Liver (tissue), 8 donors: ENCODE measurements at regions not wholly inside any gene's neighbourhood (a gene's known extent, or its start where the extent isn't known, plus 50 kb on each side); places are given as distances from the start of the nearest gene placed in this dataset.

Source experiments
- DNase-seq: peaks from one replicate; pipeline ENCODE4 v3.0.0-alpha.2; 2017; ENCODE audit warnings: low spot score
- H3K27ac ChIP-seq, 2 donors: one replicate each; pipeline ENCODE4 v1.7.0; 2013; ENCODE audit warnings: inconsistent platforms in 2 of 2, low read length in 2 of 2, control low read depth in 1 of 2, low read depth in 1 of 2, mild to moderate bottlenecking in 1 of 2
- H3K27me3 ChIP-seq, 4 donors: one replicate each; pipeline versions ENCODE4 v1.6.1 to v1.7.0; 2013; ENCODE audit warnings: low read length in 3 of 4, inconsistent platforms in 1 of 4, mild to moderate bottlenecking in 1 of 4, moderate library complexity in 1 of 4; ENCODE audit not compliant: control insufficient read depth in 4 of 4, insufficient read depth in 4 of 4
- H3K36me3 ChIP-seq, 4 donors: one replicate each; pipeline versions ENCODE4 v1.6.1 to v1.7.0; 2013; ENCODE audit warnings: low read length in 3 of 4, mild to moderate bottlenecking in 3 of 4, low read depth in 1 of 4, moderate library complexity in 1 of 4; ENCODE audit not compliant: control insufficient read depth in 4 of 4, insufficient read depth in 3 of 4
- H3K4me1 ChIP-seq, 4 donors: one replicate each; pipeline versions ENCODE4 v1.6.1 to v1.7.0; 2013; ENCODE audit warnings: low read length in 3 of 4, mild to moderate bottlenecking in 3 of 4, moderate library complexity in 1 of 4; ENCODE audit not compliant: control insufficient read depth in 4 of 4, insufficient read depth in 4 of 4
- H3K4me3 ChIP-seq, 3 donors: one replicate each; pipeline versions ENCODE4 v1.6.1 to v1.7.0; 2013; ENCODE audit warnings: low read length in 3 of 3, control low read depth in 1 of 3, low read depth in 1 of 3, mild to moderate bottlenecking in 1 of 3
- H3K9ac ChIP-seq, 2 donors: one replicate each; pipeline ENCODE4 v1.7.0; 2013; ENCODE audit warnings: low read length in 2 of 2, mild to moderate bottlenecking in 2 of 2, moderate library complexity in 2 of 2, control low read depth in 1 of 2, low read depth in 1 of 2
- H3K9me3 ChIP-seq, 4 donors: one replicate each; pipeline versions ENCODE4 v1.6.1 to v1.7.0; 2013; ENCODE audit warnings: low read length in 3 of 4; ENCODE audit not compliant: control insufficient read depth in 4 of 4
- ATF3 ChIP-seq: IDR thresholded peaks from 2 replicates; pipeline ENCODE4 v1.6.1; 2016; ENCODE audit warnings: antibody characterized with exemption
- CTCF ChIP-seq: fragments of 150-350 bp; IDR thresholded peaks from 2 replicates; pipeline ENCODE4 v1.5.1; 2017; ENCODE audit warnings: improper control_type of control experiment, low read depth, low read length; ENCODE audit not compliant: missing input control
- EGR1 ChIP-seq, 2 donors: IDR thresholded peaks; 2 replicates each; pipeline ENCODE4 v1.6.1; 2016 to 2018; ENCODE audit warnings: antibody characterized with exemption in 2 of 2, low read depth in 2 of 2
- FOXA1 ChIP-seq: IDR thresholded peaks from 2 replicates; pipeline ENCODE4 v1.6.1; 2016; ENCODE audit warnings: antibody characterized with exemption
- FOXA2 ChIP-seq: IDR thresholded peaks from 2 replicates; pipeline ENCODE4 v1.6.1; 2016; ENCODE audit warnings: antibody characterized with exemption
- GABPA ChIP-seq, 2 donors: IDR thresholded peaks in 1 of 2; conservative IDR thresholded peaks in 1 of 2; 2 replicates each; pipeline ENCODE4 v1.6.1; 2016; ENCODE audit warnings: antibody characterized with exemption in 2 of 2, mild to moderate bottlenecking in 1 of 2, moderate library complexity in 1 of 2
- HNF4A ChIP-seq, 2 donors: conservative IDR thresholded peaks; 2 replicates each; pipeline ENCODE4 v1.6.1; 2016; ENCODE audit warnings: antibody characterized with exemption in 2 of 2, mild to moderate bottlenecking in 2 of 2
- HNF4G ChIP-seq: IDR thresholded peaks from 2 replicates; pipeline ENCODE4 v1.6.1; 2016; ENCODE audit warnings: antibody characterized with exemption
- JUND ChIP-seq, 2 donors: IDR thresholded peaks; 2 replicates each; pipeline ENCODE4 v1.6.1; 2016; ENCODE audit warnings: antibody characterized with exemption in 2 of 2
- NR2F2 ChIP-seq: IDR thresholded peaks from 2 replicates; pipeline ENCODE4 v1.6.1; 2016; ENCODE audit warnings: antibody characterized with exemption
- RAD21 ChIP-seq, 2 donors: IDR thresholded peaks; 2 replicates each; pipeline ENCODE4 v1.6.1; 2016; ENCODE audit warnings: antibody characterized with exemption in 2 of 2, mild to moderate bottlenecking in 2 of 2
- REST ChIP-seq: IDR thresholded peaks from 2 replicates; pipeline ENCODE4 v1.6.1; 2016; ENCODE audit warnings: antibody characterized with exemption, mild to moderate bottlenecking
- RXRA ChIP-seq, 2 donors: IDR thresholded peaks; 2 replicates each; pipeline ENCODE4 v1.6.1; 2017 to 2018; ENCODE audit warnings: antibody characterized with exemption in 2 of 2, mild to moderate bottlenecking in 1 of 2
- TAF1 ChIP-seq: conservative IDR thresholded peaks from 2 replicates; pipeline ENCODE4 v1.6.1; 2016; ENCODE audit warnings: antibody characterized with exemption, mild to moderate bottlenecking
- YY1 ChIP-seq: IDR thresholded peaks from 2 replicates; pipeline ENCODE4 v1.6.1; 2016; ENCODE audit warnings: antibody characterized with exemption, mild to moderate bottlenecking
- ZBTB33 ChIP-seq: IDR thresholded peaks from 2 replicates; pipeline ENCODE4 v1.6.1; 2016; ENCODE audit warnings: antibody characterized with exemption
- WGBS: extraction: QIAGEN DNeasy Blood & Tissue Kit; methylation state at CpG from one replicate; pipeline ENCODE4 v1.1.7; 2013; 5-methylcytosine and 5-hydroxymethylcytosine counted together
- TF ChIP-seq, protein P1 (sequence below): IDR thresholded peaks from 2 replicates; pipeline ENCODE4 v1.6.1; 2016; ENCODE audit warnings: antibody characterized with exemption
- donor health status: healthy.
- donor health status: healthy.
- donor health status: healthy.
- donor health status: healthy.
- donor health status: healthy.

- no peaks in the 10 kb centered on the region for H3K36me3 ChIP-seq
- H3K4me1 ChIP-seq = no peaks in the 10 kb centered on the region
- no peak for DNase-seq
- 70% methylated on average over 4 of the region's 4 CpGs for WGBS
- H3K27me3 ChIP-seq = no peaks in the 10 kb centered on the region
- H3K9ac ChIP-seq = no peak overlapping the region
- TF ChIP-seq FOXA1 (no peak), RAD21 (IDR thresholded peaks at IDR 0.05) (no peak), GABPA (IDR thresholded peaks at IDR 0.05 in 1 of 2, conservative IDR thresholded peaks at IDR 0.05 in 1 of 2) (no peak), ZBTB33 (no peak), CTCF (no peak), REST (no peak), RXRA (IDR thresholded peaks at IDR 0.05) (no peak), EGR1 (IDR thresholded peaks at IDR 0.05; ENCODE audit: low read depth in 2 of 2) (no peak), TAF1 (no peak), YY1 (no peak), JUND (IDR thresholded peaks at IDR 0.05) (no peak)
- no peak overlapping the region for H3K4me3 ChIP-seq
- H3K27ac ChIP-seq = no peak overlapping the region
- H3K9me3 ChIP-seq = no peaks in the 10 kb centered on the region
Measured at GRCh38 chr21:18771845-18772380, 368.3 kb upstream of the TMPRSS15 start.

DNA sequence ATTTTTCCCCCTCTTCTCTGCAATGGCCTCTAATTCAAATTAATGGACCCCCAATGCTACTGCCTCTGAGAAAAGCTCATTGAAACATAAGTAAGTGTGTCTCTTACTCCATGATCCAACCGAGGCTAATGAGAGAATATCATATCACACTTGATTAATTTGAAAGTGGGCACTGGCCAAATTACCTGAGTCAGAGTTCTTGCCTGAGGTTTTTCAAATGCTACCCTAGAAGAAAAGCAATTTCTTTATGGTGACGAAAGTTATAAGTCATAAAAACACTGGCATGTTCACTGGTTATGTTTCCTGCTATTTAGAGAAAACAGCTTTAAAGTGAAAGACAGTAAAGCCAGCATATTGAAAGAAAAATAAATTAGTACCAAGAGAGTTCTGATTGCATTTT is 368.8 kb upstream of the TMPRSS15 start:
- TF ChIP-seq RXRA (IDR thresholded peaks at IDR 0.05) (no peak), ATF3 (no peak), GABPA (IDR thresholded peaks at IDR 0.05 in 1 of 2, conservative IDR thresholded peaks at IDR 0.05 in 1 of 2) (no peak), REST (no peak), HNF4G (no peak), YY1 (no peak), NR2F2 (no peak), FOXA2 (no peak), EGR1 (IDR thresholded peaks at IDR 0.05; ENCODE audit: low read depth in 2 of 2) (no peak), HNF4A (conservative IDR thresholded peaks at IDR 0.05) (no peak), TAF1 (no peak), RAD21 (IDR thresholded peaks at IDR 0.05) (no peak), CTCF (no peak)
- TF ChIP-seq, protein P1, sequence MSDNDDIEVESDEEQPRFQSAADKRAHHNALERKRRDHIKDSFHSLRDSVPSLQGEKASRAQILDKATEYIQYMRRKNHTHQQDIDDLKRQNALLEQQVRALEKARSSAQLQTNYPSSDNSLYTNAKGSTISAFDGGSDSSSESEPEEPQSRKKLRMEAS = no peak
- Histone ChIP-seq H3K27me3 (no peaks in the 10 kb centered on the region), H3K4me3 (no peak overlapping the region), H3K9me3 (no peaks in the 10 kb centered on the region), H3K4me1 (no peaks in the 10 kb centered on the region), H3K9ac (no peak overlapping the region), H3K27ac (no peak overlapping the region), H3K36me3 (no peaks in the 10 kb centered on the region)
- WGBS = 53% methylated on average over 2 of the region's 2 CpGs
- DNase-seq = no peak
